ENCODE measurements at regions not wholly inside any gene's neighbourhood (a gene's known extent, or its start where the extent isn't known, plus 50 kb on each side); places are given as distances from the start of the nearest gene placed in this dataset.

- POLR2A ChIA-PET (ENCODE audit: low non-redundant PET): no interaction called here
- no TSS peak for BruUV-seq (replicated peaks)
- DNase-seq (ENCODE audit: low spot score): no peak
- CTCF ChIA-PET: no interaction called here
- no peaks in the 10 kb centered on the region for H3K27me3 ChIP-seq (replicated peaks; ENCODE audit: insufficient read depth, low read depth, low read length, poor library complexity)
- no peaks in the 10 kb centered on the region for H3K9me3 ChIP-seq (ENCODE audit: low read depth, low read length, poor library complexity, severe bottlenecking)
- intact Hi-C loops (cut with micrococcal nuclease; ENCODE audit: unreplicated experiment): no loop called here
- H3K4me3 ChIP-seq (ENCODE audit: low read depth, low read length, poor library complexity, severe bottlenecking): no peak overlapping the region
- H3K4me1 ChIP-seq (ENCODE audit: insufficient read depth, low read length, poor library complexity, severe bottlenecking): no peaks in the 10 kb centered on the region
- TF ChIP-seq, protein P1, sequence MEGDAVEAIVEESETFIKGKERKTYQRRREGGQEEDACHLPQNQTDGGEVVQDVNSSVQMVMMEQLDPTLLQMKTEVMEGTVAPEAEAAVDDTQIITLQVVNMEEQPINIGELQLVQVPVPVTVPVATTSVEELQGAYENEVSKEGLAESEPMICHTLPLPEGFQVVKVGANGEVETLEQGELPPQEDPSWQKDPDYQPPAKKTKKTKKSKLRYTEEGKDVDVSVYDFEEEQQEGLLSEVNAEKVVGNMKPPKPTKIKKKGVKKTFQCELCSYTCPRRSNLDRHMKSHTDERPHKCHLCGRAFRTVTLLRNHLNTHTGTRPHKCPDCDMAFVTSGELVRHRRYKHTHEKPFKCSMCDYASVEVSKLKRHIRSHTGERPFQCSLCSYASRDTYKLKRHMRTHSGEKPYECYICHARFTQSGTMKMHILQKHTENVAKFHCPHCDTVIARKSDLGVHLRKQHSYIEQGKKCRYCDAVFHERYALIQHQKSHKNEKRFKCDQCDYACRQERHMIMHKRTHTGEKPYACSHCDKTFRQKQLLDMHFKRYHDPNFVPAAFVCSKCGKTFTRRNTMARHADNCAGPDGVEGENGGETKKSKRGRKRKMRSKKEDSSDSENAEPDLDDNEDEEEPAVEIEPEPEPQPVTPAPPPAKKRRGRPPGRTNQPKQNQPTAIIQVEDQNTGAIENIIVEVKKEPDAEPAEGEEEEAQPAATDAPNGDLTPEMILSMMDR (conservative IDR thresholded peaks at IDR 0.05; ENCODE audit: low read depth, low read length): no peak
- no peak for TF ChIP-seq EZH2 (IDR thresholded peaks at IDR 0.05; ENCODE audit: borderline replicate concordance, low read depth, low read length, poor library complexity, severe bottlenecking)
- H3K27ac ChIP-seq (ENCODE audit: low read depth, low read length, poor library complexity, severe bottlenecking): no peak overlapping the region
- no peaks in the 10 kb centered on the region for H3K36me3 ChIP-seq (ENCODE audit: insufficient read depth, low read length, poor library complexity, severe bottlenecking)
Observed at GRCh38 chr1:172900376-172900997, 150.3 kb downstream of the TNFSF18 start.

DNA sequence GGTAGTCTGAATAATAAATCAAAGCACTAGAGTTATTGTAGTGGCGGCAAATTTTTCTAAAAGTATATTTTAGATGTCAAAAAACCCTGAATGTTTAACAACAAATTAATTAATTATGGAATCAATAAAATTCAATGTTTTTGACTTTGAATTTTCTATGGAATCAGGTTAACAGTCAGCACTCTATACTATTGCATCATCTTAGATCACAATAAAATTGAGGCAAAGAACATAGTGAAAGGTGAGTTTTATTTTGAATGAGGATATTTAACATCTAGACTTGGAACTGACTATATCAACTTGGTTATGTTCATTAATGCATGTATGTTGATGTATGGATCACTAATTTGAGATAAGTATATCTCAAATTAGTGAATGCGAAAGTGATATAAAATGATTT is 148.5 kb downstream of the TNFSF18 start:
- no TSS peak for BruUV-seq (replicated peaks)

DNA sequence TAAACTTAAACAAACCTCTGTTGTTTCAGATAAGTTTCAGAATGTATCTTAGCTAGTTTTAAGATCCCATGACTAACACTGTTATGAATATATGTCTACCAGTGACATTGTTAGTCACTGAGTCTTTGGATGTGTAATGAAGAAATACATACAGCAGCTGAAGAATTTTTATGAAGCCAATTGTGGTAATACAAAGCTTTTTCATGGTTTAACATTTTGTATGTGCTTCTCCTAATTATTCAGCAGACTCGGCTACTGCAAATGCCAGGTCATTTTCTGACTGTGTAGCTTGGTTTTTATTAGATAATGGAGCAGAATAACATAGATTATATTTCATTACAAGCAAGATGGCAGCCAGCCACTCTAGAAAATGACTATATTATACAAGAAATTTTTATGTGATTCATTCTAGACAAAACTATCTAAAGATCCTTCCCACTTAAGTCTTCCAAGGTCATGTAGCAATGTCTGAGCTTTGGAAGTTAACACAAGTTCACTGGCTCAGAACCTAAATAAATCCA is 147.8 kb downstream of the TNFSF18 start:
- no peaks in the 10 kb centered on the region for H3K4me1 ChIP-seq (ENCODE audit: insufficient read depth, low read length, poor library complexity, severe bottlenecking)
- intact Hi-C loops (cut with micrococcal nuclease; ENCODE audit: unreplicated experiment): no loop called here
- ChIA-PET CTCF (no interaction called here), POLR2A (ENCODE audit: low non-redundant PET) (no interaction called here)
- H3K4me3 ChIP-seq (ENCODE audit: low read depth, low read length, poor library complexity, severe bottlenecking): no peak overlapping the region
- H3K27ac ChIP-seq (ENCODE audit: low read depth, low read length, poor library complexity, severe bottlenecking): no peak overlapping the region
- no peak for DNase-seq (ENCODE audit: low spot score)
- no peaks in the 10 kb centered on the region for H3K27me3 ChIP-seq (replicated peaks; ENCODE audit: insufficient read depth, low read depth, low read length, poor library complexity)
- no TSS peak for BruUV-seq (replicated peaks)
- TF ChIP-seq, protein P1 (conservative IDR thresholded peaks at IDR 0.05; ENCODE audit: low read depth, low read length): no peak
- TF ChIP-seq EZH2 (IDR thresholded peaks at IDR 0.05; ENCODE audit: borderline replicate concordance, low read depth, low read length, poor library complexity, severe bottlenecking): no peak
- peaks cover 3% of the 10 kb centered on the region for H3K9me3 ChIP-seq (ENCODE audit: low read depth, low read length, poor library complexity, severe bottlenecking)
- H3K36me3 ChIP-seq (ENCODE audit: insufficient read depth, low read length, poor library complexity, severe bottlenecking): no peaks in the 10 kb centered on the region

More for the DNA sequence above, 148.5 kb downstream of the TNFSF18 start:
- Histone ChIP-seq H3K4me1 (ENCODE audit: insufficient read depth, low read length, poor library complexity, severe bottlenecking) (no peaks in the 10 kb centered on the region), H3K36me3 (ENCODE audit: insufficient read depth, low read length, poor library complexity, severe bottlenecking) (no peaks in the 10 kb centered on the region), H3K9me3 (ENCODE audit: low read depth, low read length, poor library complexity, severe bottlenecking) (no peaks in the 10 kb centered on the region), H3K27ac (ENCODE audit: low read depth, low read length, poor library complexity, severe bottlenecking) (no peak overlapping the region), H3K27me3 (replicated peaks; ENCODE audit: insufficient read depth, low read depth, low read length, poor library complexity) (no peaks in the 10 kb centered on the region), H3K4me3 (ENCODE audit: low read depth, low read length, poor library complexity, severe bottlenecking) (no peak overlapping the region)
- ChIA-PET POLR2A (ENCODE audit: low non-redundant PET) (no interaction called here), CTCF (no interaction called here)
- TF ChIP-seq EZH2 (IDR thresholded peaks at IDR 0.05; ENCODE audit: borderline replicate concordance, low read depth, low read length, poor library complexity, severe bottlenecking): no peak
- TF ChIP-seq, protein P1 (conservative IDR thresholded peaks at IDR 0.05; ENCODE audit: low read depth, low read length): no peak
- DNase-seq (ENCODE audit: low spot score): no peak
- intact Hi-C loops (cut with micrococcal nuclease; ENCODE audit: unreplicated experiment): no loop called here
